GM19328 (cell line): ENCODE measurements at regions not wholly inside any gene's neighbourhood (a gene's known extent, or its start where the extent isn't known, plus 50 kb on each side); places are given as distances from the start of the nearest gene placed in this dataset.
"Not testable (repeated sequence)": the region's sequence is repeated elsewhere in the genome, so short reads cannot be mapped to it uniquely, and the experiment has no call there.

Experiments
- ATAC-seq: cut with Tn5 transposase; IDR thresholded peaks from one replicate; pipeline ENCODE4 v1.9.1; 2021; ENCODE audit warnings: mild to moderate bottlenecking, moderate library complexity; ENCODE audit not compliant: unreplicated experiment

DNA sequence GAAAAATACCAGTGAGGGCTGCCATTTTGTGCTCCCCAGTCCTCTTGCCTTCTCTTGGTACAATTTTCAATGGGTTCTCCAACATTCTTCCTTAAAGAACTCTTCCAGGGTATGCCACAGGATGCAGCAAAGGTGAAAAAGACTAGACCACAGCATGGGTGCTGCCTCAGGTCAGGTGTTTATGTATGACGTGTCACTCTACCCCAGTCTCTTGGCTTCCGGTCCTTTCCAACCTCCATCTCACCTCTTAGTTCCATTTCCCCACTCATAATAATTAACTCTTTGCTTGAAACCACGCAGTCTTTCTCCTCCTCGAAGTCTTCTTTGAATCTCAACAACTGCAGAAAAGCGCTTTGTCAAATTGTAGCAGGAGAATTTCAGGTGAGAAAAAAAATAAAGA is 104.7 kb upstream of the TBC1D5 start:
- ATAC-seq, result no peak

DNA sequence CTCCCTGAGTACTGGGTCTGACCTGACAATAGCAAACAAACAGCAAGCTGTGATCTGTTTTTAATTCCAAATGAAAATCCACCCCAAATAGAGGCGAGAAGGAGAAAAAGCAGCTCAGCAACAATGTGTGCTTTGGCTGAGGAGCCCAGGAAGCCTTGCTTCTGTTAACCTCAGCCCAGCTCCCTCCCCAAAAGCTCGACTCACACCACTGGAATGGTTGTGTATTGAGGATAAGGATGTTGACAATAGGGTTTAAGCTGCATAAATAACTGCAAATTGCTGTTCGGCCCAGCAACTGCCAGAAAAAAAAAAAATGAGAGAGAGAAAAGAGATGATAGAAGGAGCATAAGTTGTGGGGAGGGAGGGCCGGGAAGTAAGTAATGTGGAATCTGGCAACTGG is 104.0 kb upstream of the TBC1D5 start:
- no peak for ATAC-seq

DNA sequence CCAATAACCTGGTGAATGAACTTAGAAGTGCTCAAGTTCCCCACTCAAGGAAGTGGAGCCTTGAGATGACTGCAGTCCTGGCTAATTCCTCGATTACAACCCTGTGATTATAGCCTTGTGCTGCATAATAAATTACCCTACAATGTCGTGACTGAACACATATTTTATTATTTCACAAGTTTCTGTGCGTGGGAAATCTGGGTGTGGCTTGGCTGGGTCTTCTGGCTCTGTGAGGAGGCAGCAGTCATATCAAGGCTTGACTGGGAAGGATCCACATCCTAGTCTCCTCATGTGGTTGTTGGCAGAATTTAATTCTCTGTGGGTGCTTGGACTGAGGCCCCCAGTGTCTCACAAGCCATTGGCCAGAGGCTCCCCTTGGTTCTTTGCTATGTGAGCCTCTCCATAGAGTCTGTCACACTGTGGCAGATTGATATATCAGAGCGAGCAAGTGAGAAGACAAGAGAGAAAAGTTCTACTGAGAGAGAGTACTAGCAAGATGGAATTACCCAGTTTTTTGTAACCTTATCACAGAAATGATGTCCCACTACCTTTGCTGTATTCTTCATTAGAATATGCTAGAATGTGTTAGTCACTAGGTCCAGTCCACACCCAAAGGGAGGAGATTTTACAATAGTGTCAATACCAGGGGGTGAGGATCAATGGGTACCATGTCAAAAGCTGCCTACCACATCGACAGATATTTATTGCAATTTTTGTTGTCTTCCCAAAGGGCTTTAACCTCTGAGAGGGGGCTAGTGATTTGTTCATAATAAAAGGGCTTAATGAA is 102.8 kb upstream of the TBC1D5 start:
- no peak for ATAC-seq

DNA sequence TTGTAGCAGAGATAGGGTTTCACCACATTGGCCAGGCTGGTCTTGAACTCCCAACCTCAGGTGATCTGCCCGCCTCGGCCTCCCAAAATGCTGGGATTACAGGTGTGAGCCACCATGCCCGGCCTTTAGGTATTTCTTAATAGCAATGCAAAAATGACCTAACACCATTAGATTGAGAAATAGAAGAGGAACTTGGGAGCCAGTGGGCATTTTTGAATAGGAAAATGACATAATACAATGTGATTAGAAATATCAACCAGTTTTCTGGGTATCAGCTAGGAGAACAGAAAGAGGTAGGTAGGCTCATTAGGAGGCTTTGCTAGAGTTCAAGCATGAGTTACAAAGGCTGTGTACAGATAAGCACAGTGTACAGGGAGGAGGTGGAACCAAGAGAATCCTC is 101.8 kb upstream of the TBC1D5 start:
- no peak for ATAC-seq

DNA sequence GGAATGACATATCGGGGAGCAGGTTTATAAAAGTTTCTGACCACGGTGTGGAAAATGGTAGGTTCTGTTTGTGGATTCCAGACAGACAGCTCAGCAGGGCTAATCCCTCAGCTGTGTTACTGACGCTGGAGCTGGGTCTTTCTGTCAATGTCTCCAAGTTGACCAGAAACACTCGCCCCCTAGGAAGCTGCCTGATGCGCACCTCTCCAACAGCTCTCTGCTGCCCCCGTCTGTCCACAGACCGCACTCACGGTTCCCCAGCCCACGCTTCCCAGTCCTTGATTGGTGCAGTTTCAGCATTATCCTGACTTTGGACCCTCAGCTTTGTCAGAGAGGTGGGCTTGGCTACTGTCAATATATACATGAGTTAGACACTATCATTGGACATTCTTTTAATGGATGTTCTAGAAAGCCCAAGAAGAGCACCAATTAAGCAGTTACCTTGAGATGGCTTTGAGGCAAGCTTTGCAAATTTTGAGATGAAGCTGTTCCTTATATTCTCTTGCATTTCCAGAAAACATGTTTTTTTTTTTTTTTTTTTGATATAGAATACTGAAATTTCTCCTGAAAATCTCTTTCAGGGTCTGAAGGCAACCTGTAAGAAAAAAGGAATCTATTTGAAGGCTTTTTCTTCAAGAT is 98.9 kb upstream of the TBC1D5 start:
- peak; percentile 71 for ATAC-seq

DNA sequence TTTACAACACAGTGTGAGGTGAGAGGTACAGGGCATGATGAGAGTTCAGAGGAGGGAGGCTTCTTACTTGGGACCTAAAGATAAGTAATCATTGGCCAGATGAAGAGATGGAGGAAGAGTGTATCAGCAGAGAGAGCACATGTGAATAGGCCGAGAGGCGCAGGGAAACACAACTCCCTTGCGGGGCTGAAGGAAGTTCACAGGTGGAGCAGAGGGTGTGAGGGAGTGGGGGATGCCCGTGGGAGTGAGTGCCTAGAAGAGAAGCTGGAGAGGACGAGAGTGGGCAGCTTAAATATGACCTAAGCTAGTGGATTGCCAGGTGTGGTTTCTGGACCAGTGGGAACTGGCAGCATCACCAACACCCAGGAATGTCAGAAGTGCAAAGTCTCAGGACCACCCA is 98.2 kb upstream of the TBC1D5 start:
- ATAC-seq, result no peak

DNA sequence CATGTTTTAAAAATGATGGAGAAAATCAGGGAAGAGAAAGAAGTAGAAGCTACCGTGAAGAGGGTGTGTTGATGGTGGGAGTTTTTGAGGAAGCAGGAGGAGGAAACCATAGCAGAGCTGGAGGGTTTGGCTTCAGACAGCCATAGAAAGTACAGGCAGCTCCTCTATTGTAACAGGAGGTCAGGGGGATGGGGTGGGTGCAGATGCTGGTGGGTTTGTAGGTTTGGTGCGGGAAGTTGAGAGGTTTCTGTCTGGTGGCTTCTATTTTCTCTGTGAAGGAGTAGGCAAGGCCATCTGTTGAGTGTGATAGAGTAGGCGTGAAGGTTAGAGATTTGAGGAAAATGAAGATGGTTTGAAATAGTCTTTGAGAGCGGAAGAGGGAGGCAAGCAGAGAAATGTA is 97.7 kb upstream of the TBC1D5 start:
- ATAC-seq, result no peak

DNA sequence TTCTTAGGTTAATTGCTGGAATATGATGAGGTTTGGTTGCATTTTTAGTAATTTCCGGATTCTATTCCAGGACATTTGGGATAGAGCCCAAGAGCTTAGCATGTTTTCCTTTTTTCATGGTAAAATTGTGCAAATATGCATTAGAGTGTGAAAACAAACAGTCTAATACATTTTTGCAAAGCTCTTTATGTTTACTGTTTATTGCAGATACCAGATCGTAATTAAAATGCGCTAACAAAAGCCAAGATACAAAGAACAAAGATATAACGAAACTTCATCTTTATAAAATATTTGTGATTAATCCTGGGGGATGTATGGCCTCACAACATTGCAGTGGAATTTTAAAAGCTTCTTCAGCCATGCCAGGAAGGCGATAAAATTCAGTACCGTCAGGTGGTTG is 94.5 kb upstream of the TBC1D5 start:
- no peak for ATAC-seq

DNA sequence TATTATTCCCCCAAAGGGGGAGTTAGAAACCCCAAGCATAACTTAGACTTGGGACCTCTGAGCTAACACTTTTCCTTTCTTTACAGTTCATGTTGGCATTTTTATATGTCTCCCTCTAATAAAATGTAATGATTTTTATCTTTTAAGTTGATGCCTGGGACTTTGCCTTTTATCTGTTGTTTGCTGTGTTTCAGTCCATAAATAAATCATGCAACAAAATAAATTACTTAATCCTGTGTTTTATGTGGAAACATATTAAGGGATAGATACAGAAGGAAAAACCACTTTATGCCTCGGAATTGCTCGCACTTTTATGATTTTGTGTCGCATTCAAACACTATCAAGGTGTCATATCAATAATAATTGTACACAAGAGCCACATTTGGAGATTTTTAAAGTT is 93.7 kb upstream of the TBC1D5 start:
- ATAC-seq, result no peak

DNA sequence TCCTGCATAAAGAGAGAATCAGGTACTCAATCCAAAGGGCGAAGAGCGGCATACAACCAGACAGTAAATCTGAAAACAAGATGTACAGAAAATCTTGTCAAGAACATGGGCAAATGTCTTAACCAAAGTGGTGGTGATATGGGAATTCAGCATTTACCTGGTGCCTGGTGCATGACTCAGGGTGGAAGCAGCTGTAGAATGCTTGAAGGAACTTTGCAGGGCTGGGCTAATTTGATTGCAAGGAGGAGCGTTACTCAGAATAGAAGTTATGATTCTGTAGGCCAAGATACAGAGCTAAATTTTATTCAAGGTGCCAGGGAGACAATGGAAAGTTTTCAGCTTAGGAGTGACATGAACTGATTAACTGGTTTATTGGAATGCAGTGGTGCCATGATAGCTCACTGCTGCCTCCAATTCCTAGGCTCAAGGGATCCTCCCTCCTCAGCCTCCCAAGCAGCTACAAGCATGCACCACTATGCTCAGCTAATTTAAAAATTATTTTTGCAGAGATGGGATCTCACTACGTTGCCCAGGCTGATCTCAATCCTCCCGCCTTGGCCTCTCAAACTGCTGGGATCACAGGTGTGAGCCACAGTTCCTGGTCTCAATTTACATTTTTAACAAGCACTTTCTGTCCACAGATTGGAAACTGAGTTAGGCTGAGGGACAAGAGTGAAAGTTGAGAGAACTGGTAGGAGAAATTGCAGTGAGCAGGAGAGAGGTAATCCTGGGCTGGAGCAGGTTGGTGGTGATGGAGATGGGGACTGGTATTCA is 91.5 kb upstream of the TBC1D5 start:
- ATAC-seq, result no peak

DNA sequence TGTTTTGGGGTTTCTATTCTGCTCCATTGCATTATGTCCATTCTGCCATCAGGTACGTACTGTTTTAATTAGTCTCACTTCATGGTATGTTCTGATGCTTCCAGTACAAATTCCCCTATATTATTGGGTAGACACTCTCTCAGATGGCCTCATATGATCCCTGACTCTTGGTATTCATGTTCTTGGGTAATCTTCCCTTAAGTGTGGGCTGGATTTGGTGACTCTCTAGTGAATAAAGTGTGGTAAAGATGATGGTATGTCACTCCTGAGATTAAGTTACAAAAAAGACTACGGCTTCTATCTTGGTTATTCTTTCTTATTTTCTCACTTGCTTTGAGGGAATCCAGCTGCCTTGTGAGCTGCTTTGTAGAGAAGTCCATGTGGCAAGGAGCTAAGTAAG is 89.6 kb upstream of the TBC1D5 start:
- ATAC-seq, result no peak

DNA sequence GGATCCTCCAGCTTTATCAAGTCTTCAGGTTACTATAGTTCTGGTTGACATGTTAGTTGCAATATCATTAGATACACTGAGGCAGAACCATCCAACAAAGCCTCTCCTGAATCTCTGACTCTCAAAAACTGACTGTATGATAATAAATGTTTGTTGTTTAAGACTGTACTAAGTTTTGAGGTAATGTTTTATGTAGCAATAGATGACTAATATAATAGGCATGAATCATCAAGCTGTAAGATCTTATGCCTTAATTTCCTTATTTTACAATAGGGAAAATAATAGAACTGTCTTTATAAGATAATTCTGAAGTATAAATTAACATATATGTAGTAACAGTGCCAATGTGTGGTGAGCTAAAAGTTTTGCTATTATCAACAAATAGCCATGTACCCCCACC is 88.9 kb upstream of the TBC1D5 start:
- ATAC-seq, result no peak

DNA sequence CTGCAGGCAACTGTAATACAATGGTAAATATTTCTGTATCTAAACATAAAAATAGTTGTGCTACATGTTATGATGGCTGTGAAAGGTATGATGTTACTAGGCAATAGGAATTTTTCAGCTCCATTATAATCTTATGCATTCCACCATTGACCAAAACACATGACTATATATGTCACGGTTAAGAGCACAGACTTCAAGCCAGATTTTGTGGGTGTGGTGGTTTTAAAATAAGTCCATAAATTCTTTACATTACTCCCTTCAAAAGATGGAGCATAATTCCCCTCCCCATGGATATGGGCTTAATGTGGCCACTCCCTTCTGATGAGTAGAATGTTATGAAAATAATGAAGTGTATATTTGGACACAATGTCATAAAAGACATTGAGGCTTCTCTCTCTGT is 88.4 kb upstream of the TBC1D5 start:
- no peak for ATAC-seq

DNA sequence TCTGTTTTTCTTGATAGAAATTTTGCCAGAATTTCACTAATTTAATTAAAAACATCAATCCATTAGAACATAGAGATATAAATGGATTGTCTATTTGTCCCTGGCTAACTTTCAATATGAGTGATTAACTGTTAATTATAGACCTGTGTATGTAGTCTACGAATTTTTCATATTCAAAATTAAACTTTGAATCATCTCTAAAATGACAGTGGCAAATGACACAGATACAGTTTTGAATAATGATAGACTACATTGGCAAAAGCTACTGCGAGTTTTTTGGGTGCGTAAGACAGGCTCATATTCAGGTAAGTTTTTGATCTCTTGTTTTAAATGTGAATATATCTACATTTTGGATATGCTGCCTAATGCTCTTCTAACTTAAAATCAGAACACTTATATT is 86.0 kb upstream of the TBC1D5 start:
- no peak for ATAC-seq

DNA sequence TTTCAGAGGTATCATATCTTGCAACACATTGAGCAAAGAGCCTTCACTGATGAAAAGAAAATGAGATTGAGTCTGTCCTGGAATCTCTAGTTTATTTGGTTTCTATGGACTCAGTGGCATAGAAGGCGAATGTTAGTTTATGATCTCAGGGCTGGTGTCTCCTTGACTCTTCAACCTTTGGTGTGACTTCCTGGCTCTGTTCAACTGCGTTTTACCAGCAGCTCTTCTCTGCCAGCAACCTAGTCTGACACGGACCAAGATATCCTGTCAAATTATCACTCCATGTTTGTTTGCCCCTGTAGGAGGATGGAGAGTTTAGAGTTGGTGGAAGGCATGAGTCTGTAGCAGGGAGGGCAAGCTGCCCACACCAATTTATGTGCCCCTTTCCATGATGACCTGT is 82.9 kb upstream of the TBC1D5 start:
- ATAC-seq, result no peak

DNA sequence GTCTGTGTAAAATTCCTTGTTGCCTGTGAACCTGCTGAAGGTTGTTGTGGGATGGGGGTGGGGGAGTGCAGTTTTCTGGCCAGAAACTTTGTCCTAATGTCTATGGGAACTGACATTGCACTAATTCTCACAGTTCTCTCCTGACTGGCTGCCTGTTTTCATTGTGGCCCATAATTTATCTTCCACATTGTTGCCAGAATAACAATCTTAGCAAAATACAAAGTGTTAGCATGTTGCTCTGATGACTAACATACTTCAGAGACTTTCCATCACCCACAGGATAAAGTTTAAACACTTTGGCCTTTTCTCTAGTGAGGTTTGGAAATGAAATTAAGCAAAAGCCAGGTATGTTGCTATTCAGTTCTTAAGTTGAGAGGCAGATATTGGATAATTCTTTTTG is 81.4 kb upstream of the TBC1D5 start:
- ATAC-seq, result no peak

DNA sequence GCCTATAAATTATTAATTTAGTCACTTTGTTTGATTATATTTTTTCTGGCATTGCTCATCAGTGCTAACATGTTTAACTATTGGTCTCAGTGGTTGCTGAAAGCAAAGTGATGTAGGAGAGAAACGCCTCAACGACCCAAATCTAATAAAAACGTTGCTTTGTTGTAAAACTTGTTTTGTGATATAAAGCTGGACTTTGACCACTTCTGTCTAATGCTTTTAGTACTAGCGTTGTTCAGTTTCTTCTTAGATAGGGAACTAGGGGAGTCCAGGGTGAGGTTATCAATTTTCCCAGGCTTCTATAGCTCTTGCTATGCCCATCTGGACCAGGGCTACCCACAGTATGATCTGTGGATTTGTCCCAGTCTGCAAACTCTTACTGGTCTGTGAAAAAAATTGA is 80.6 kb upstream of the TBC1D5 start:
- ATAC-seq, result no peak

DNA sequence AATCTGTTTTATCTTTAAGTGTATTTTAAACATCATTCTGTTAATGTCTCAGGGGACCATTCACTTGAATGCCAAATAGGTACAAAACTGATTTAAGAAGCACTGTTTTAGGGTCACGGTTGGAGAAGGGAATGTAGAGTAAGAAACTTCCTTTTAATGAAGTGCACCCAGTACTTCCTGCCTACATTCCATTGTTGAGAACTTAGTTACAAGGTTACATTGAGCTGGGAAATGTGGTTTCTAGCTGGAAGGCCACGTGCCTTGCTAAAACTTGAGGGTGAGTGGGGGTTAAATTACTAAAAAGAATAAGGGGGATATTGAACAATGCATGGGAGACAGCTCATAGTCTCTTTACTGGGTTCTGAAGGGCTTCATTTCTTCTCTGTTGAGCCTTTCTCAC is 78.3 kb upstream of the TBC1D5 start:
- ATAC-seq, result no peak

DNA sequence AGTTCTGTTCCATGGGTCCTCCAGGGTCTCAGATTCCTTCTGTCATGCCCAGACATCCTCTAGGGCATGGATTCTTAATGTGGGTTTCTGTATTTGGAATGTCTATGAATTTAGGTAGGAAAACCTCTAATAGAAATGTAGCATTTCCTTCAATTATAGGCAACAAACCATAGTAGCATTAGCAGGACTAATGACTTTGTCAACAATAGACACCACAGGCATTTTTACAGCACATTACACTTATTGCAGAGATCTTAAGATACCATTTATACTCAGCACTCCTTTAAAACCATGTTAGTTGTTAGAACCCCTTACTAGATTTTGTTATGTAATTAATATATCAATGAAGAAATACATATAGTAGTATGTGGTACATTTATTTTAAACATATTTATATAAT is 77.8 kb upstream of the TBC1D5 start:
- no peak for ATAC-seq

DNA sequence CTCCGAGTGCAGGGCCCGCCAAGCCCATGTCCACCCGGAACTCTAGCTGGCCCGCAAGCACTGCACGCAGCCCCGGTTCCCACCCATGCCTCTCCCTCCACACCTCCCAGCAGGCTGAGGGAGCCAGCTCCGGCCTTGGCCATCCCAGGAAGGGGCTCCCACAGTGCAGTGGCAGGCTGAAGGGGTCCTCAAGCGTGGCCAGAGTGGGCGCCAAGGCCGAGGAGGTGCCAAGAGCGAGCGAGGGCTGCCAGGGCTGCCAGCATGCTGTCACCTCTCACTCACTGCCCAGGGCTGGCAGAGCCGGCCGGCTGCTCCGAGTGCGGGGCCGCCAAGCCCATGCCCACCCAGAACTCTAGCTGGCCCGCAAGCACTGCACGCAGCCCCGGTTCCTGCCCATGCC is 75.5 kb upstream of the TBC1D5 start:
- not testable (repeated sequence) for ATAC-seq

DNA sequence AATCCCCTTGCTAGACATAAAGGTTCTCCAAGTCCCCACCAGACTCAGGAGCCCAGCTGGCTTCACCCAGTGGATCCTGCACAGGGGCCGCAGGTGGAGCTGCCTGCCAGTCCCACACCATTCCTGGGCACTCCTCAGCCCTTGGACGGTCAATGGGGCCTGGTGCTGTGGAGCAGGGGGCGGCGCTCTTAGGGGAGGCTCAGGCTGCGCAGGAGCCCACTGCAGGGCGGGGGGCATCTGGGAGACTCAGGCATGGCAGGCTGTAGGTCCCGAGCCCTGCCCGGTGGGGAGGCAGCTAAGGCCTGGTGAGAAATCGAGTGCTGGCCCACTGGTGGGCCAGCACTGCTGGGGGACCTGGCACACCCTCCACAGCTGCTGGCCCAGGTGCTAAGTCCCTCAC is 75.1 kb upstream of the TBC1D5 start:
- no peak for ATAC-seq

DNA sequence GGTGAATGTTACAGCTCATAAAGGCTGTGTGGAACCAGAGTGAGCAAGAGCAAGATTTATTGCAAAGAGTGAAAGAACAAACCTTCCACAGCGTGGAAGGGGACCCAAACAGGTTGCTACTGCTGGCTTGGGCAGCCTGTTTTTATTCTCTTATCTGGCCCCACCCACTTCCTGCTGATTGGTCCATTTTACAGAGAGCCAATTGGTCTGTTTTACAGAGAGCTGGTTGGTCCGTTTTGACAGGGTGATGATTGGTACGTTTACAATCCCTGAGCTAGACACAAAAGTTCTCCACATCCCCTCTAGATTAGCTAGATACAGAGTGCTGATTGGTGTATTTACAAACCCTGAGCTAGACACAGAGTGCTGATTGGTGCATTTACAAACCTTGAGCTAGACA is 74.4 kb upstream of the TBC1D5 start:
- ATAC-seq, result not testable (repeated sequence)
